Gastroesophageal sphincter (tissue), 3 donors: ENCODE measurements at regions not wholly inside any gene's neighbourhood (a gene's known extent, or its start where the extent isn't known, plus 50 kb on each side); places are given as distances from the start of the nearest gene placed in this dataset.

Experiments used
- POLR2AphosphoS5 ChIP-seq: sonication (generic); formaldehyde crosslinking; IDR thresholded peaks from one replicate; pipeline ENCODE4 v1.6.1; 2017; ENCODE audit warnings: antibody characterized with exemption
- TF ChIP-seq, protein P1 (sequence below), 4 experiments: fragments of 200-600 bp in 2 of 4; fragments of 450-650 bp in 2 of 4; sonication (generic) in 1 of 4; IDR thresholded peaks; one replicate each; pipeline ENCODE4 v1.5.1; 2017 to 2019; ENCODE audit warnings: antibody characterized with exemption in 4 of 4, mild to moderate bottlenecking in 2 of 4, moderate library complexity in 2 of 4

DNA sequence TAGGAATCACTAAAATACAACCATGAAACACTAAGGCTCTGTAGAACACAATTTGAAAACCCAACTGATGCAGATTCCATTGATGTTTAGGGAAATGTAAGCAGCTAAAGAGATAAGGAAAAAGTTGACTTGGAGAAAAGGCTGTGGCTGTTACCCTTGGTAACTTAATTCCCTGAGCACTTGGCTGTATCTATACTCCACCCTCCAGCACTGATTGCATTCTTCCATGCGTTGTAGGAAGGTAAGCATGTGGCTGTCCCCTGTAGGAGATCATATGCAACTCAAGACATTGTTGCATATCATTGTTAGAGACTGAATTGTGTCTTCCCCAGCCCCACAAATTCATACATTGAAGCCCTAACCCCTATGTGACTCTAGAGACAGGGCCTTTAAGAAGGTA, 184.5 kb downstream of the CEMIP2 start:
- TF ChIP-seq, protein P1, sequence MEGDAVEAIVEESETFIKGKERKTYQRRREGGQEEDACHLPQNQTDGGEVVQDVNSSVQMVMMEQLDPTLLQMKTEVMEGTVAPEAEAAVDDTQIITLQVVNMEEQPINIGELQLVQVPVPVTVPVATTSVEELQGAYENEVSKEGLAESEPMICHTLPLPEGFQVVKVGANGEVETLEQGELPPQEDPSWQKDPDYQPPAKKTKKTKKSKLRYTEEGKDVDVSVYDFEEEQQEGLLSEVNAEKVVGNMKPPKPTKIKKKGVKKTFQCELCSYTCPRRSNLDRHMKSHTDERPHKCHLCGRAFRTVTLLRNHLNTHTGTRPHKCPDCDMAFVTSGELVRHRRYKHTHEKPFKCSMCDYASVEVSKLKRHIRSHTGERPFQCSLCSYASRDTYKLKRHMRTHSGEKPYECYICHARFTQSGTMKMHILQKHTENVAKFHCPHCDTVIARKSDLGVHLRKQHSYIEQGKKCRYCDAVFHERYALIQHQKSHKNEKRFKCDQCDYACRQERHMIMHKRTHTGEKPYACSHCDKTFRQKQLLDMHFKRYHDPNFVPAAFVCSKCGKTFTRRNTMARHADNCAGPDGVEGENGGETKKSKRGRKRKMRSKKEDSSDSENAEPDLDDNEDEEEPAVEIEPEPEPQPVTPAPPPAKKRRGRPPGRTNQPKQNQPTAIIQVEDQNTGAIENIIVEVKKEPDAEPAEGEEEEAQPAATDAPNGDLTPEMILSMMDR (IDR thresholded peaks at IDR 0.05): no peak
- TF ChIP-seq POLR2AphosphoS5: no peak
